Ovary (tissue), 7 donors: ENCODE measurements at regions not wholly inside any gene's neighbourhood (a gene's known extent, or its start where the extent isn't known, plus 50 kb on each side); places are given as distances from the start of the nearest gene placed in this dataset.

Source experiments
- DNase-seq, 5 donors: peaks; one replicate each; pipeline ENCODE4 v3.0.0-alpha.2; 2019 to 2020
- H3K27ac ChIP-seq, 2 donors: fragments of 200-600 bp; one replicate each; pipeline versions ENCODE4 v1.5.1 to v1.8.0; 2019 to 2022
- H3K27me3 ChIP-seq: fragments of 200-600 bp; one replicate; pipeline ENCODE4 v1.8.0; 2022
- H3K36me3 ChIP-seq: fragments of 200-600 bp; sonication (generic); one replicate; pipeline ENCODE4 v1.5.1; 2019
- H3K4me1 ChIP-seq: one replicate; pipeline ENCODE4 v1.8.1; 2013; ENCODE audit warnings: mild to moderate bottlenecking, moderate library complexity; ENCODE audit not compliant: insufficient read depth
- H3K4me3 ChIP-seq: fragments of 200-600 bp; sonication (generic); one replicate; pipeline ENCODE4 v1.5.1; 2017
- H3K9me3 ChIP-seq, 2 donors: fragments of 200-600 bp in 1 of 2; sonication (generic) in 1 of 2; one replicate each; pipeline versions ENCODE4 v1.5.1 to v1.8.1; 2013 to 2019; ENCODE audit warnings: mild to moderate bottlenecking in 1 of 2, moderate library complexity in 1 of 2
- CTCF ChIP-seq, 3 donors: fragments of 450-650 bp in 2 of 3; fragments of 200-600 bp in 1 of 3; IDR thresholded peaks; one replicate each; pipeline versions ENCODE4 v1.5.1 to v1.8.0; 2016 to 2022; ENCODE audit warnings: antibody characterized with exemption in 3 of 3, mild to moderate bottlenecking in 1 of 3
- EP300 ChIP-seq: sonication (generic); formaldehyde crosslinking; IDR thresholded peaks from one replicate; pipeline ENCODE4 v1.6.1; 2017; ENCODE audit warnings: antibody characterized with exemption
- POLR2A ChIP-seq: fragments of 450-650 bp; IDR thresholded peaks from one replicate; pipeline ENCODE4 v1.6.1; 2017; ENCODE audit warnings: antibody characterized with exemption, mild to moderate bottlenecking, moderate library complexity
- WGBS, 3 donors: extraction: QIAGEN DNeasy Blood & Tissue Kit in 1 of 3; methylation state at CpG; one replicate each; pipeline versions ENCODE4 v1.1.5 to v1.1.7; 2013 to 2017; 5-methylcytosine and 5-hydroxymethylcytosine counted together
- intact Hi-C, 4 donors: fragments of 100-400 bp; cut with DNase I; formaldehyde crosslinking; loops; one replicate each; pipeline versions ENCODE4 v1.11.0 to v1.15.1; 2022 to 2023
- donor health status: DM: no; HTN: no; CAD: no; lungs with moderate emphysema.
- donor health status: DM: no; HTN: no; CAD: no.
- donor health status: Bipolar disorder and iron deficiency.
- donor health status: DM: no; HTN: no; CAD: no.
- donor health status: DM: yes; HTN: yes; CAD: no.

DNA sequence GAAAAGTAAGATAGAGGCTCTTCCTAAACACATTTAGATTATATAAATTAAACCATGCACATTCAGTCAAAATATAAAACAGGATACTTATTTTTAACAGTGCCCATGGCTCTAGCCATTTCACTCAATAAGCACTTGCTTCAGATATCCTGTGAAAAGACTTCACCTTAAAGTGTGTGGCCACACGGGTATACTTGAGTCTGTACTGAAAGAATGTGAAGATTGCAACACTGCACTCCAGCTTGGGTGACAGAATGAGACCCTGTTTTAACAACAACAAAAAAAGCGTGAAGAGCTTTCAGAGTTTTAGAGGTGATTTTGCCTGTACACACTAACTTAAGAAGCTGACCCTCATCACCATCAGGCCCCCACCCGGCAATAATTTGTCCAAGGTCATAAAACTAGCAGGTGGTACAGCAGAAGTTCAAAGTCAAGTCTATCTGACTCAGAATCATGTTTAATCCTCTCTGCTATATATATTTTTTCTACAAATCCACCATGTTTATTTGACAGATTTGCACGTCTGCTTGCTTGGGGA is 203.5 kb upstream of the GUCY1A2 start:
- H3K4me1 ChIP-seq = no peaks in the 10 kb centered on the region
- WGBS, 3 donors = 65 to 82% (median 69%) methylated on average over 4 of the region's 4 CpGs
- H3K27me3 ChIP-seq = no peaks in the 10 kb centered on the region
- intact Hi-C loops = no loop called here
- TF ChIP-seq CTCF (IDR thresholded peaks at IDR 0.05) = no peak
- TF ChIP-seq POLR2A = no peak
- TF ChIP-seq EP300 = no peak
- H3K9me3 ChIP-seq = no peaks in the 10 kb centered on the region
- no peak overlapping the region for H3K4me3 ChIP-seq
- no peaks in the 10 kb centered on the region for H3K36me3 ChIP-seq
- no peak overlapping the region for H3K27ac ChIP-seq
- no peak for DNase-seq

DNA sequence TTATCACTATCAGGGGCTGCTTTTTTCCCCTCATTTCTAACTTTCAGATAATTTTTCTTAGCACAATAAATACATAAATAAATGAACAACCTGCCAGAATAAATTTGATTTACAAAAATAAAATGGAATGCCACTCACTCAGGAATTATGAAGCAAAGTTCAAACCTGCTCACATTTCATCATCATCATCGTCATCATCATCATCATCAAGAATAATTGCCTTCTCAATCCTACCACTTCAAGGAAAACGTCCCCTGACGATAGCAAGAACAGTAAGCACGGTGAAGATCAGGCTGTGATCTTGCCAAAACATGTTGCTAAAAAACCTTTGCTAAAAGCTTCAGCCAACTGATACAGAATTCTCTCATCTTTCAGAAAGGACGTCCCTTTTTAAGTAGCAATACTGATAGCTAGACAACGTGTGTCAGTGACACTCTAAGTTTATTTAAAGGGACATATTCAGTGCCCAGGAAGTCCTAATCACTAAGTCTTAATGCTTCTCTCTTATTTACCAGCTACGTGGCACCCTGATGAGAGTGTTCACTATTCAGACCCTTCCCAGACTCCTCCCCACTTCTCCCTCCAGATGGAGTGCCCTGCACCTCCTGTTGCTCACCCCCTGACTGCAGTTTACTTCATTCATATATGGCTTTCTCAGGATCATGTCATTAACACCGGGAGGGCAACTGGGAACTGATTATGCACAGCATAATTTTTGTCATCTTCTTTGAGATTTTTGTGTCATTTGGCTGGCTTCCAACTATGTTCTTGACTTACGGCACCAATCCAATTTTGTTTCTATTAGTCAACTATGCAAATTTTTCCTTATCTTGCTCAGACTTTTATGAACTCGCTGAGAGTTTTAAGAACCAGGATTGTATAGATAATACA is 200.1 kb upstream of the GUCY1A2 start:
- H3K27ac ChIP-seq = no peak overlapping the region
- TF ChIP-seq POLR2A (no peak), EP300 (no peak), CTCF (IDR thresholded peaks at IDR 0.05) (no peak)

GRCh38 chr11:107217444-107217843 is 199.2 kb upstream of the GUCY1A2 start:
- WGBS, 3 donors = 86 to 91% (median 90%) methylated on average over 7 of the region's 7 CpGs
- H3K36me3 ChIP-seq = no peaks in the 10 kb centered on the region
- H3K4me1 ChIP-seq = no peaks in the 10 kb centered on the region
- intact Hi-C loops = no loop called here
- no peak for DNase-seq
- no peaks in the 10 kb centered on the region for H3K9me3 ChIP-seq
- H3K4me3 ChIP-seq = no peak overlapping the region
- H3K27ac ChIP-seq = no peak overlapping the region
- TF ChIP-seq POLR2A = no peak
- no peak for TF ChIP-seq CTCF (IDR thresholded peaks at IDR 0.05)
- TF ChIP-seq EP300 = no peak
- H3K27me3 ChIP-seq = no peaks in the 10 kb centered on the region

More for the DNA sequence above, 200.1 kb upstream of the GUCY1A2 start:
- WGBS, 3 donors = 9 to 14% (median 11%) methylated on average over 10 of the region's 10 CpGs
- intact Hi-C loops = no loop called here
- H3K4me3 ChIP-seq = no peak overlapping the region
- no peaks in the 10 kb centered on the region for H3K36me3 ChIP-seq
- no peak for DNase-seq
- no peaks in the 10 kb centered on the region for H3K27me3 ChIP-seq
- H3K4me1 ChIP-seq = no peaks in the 10 kb centered on the region
- H3K9me3 ChIP-seq = no peaks in the 10 kb centered on the region

GRCh38 chr11:107215010-107215409 is 196.7 kb upstream of the GUCY1A2 start:
- 10 to 29% (median 13%) methylated on average over 2 of the region's 2 CpGs for WGBS, 3 donors
- Histone ChIP-seq H3K27me3 (no peaks in the 10 kb centered on the region), H3K27ac (no peak overlapping the region), H3K4me3 (no peak overlapping the region), H3K4me1 (no peaks in the 10 kb centered on the region), H3K36me3 (no peaks in the 10 kb centered on the region), H3K9me3 (no peaks in the 10 kb centered on the region)
- intact Hi-C loops = no loop called here
- no peak for DNase-seq
- no peak for TF ChIP-seq EP300
- no peak for TF ChIP-seq CTCF (IDR thresholded peaks at IDR 0.05)
- TF ChIP-seq POLR2A = no peak
